ENCODE measurements at regions not wholly inside any gene's neighbourhood (a gene's known extent, or its start where the extent isn't known, plus 50 kb on each side); places are given as distances from the start of the nearest gene placed in this dataset.

GRCh38 chr12:127690161-127690560, 576.8 kb upstream of the TMEM132C start:
- no peak for DNase-seq

- no peak for DNase-seq
Observed at GRCh38 chr12:127696963-127697362, 570.0 kb upstream of the TMEM132C start.

GRCh38 chr12:127703026-127703425, 563.9 kb upstream of the TMEM132C start:
- DNase-seq, result no peak

GRCh38 chr12:127711108-127711507, 555.9 kb upstream of the TMEM132C start:
- DNase-seq, result no peak

GRCh38 chr12:127712561-127712960, 554.4 kb upstream of the TMEM132C start:
- no peak for DNase-seq

GRCh38 chr12:127716166-127716565, 550.8 kb upstream of the TMEM132C start:
- no peak for DNase-seq

GRCh38 chr12:127717278-127717677, 549.7 kb upstream of the TMEM132C start:
- DNase-seq, result no peak

- DNase-seq, result no peak
Observed at GRCh38 chr12:127720334-127720733, 546.6 kb upstream of the TMEM132C start.

- no peak for DNase-seq
Observed at GRCh38 chr12:127722611-127723010, 544.4 kb upstream of the TMEM132C start.

GRCh38 chr12:127723251-127723650, 543.7 kb upstream of the TMEM132C start:
- no peak for DNase-seq

GRCh38 chr12:127726671-127727315, 540.2 kb upstream of the TMEM132C start:
- no peak for DNase-seq

- DNase-seq, result no peak
Observed at GRCh38 chr12:127728285-127728684, 538.7 kb upstream of the TMEM132C start.

- no peak for DNase-seq
Observed at GRCh38 chr12:127728729-127729128, 538.2 kb upstream of the TMEM132C start.

- peak; percentile 77 for DNase-seq
Observed at GRCh38 chr12:127729381-127729780, 537.6 kb upstream of the TMEM132C start.

GRCh38 chr12:127731657-127732056, 535.3 kb upstream of the TMEM132C start:
- DNase-seq, result no peak

GRCh38 chr12:127742231-127742630, 524.7 kb upstream of the TMEM132C start:
- DNase-seq, result no peak

- no peak for DNase-seq
Observed at GRCh38 chr12:127745469-127746212, 521.3 kb upstream of the TMEM132C start.

GRCh38 chr12:127749416-127749815, 517.6 kb upstream of the TMEM132C start:
- DNase-seq, result no peak

- no peak for DNase-seq
Observed at GRCh38 chr12:127750076-127750840, 516.7 kb upstream of the TMEM132C start.

- no peak for DNase-seq
Observed at GRCh38 chr12:127752802-127753201, 514.2 kb upstream of the TMEM132C start.

- DNase-seq, result no peak
Observed at GRCh38 chr12:127760357-127760756, 506.6 kb upstream of the TMEM132C start.

- no peak for DNase-seq
Observed at GRCh38 chr12:127760996-127761395, 506.0 kb upstream of the TMEM132C start.

GRCh38 chr12:127761880-127762279, 505.1 kb upstream of the TMEM132C start:
- DNase-seq, result no peak

GRCh38 chr12:127767656-127768055, 499.3 kb upstream of the TMEM132C start:
- peak; percentile 95 for DNase-seq

Data from DMS79 (cell line).